VCaP (cell line): ENCODE measurements at regions not wholly inside any gene's neighbourhood (a gene's known extent, or its start where the extent isn't known, plus 50 kb on each side); places are given as distances from the start of the nearest gene placed in this dataset.
"Not testable (repeated sequence)": the region's sequence is repeated elsewhere in the genome, so short reads cannot be mapped to it uniquely, and the experiment has no call there.

Source experiments
- H3K27ac ChIP-seq: fragments of 450-650 bp; 2 replicates; pipeline ENCODE4 v1.5.1; 2017
- CTCF ChIP-seq: fragments of 450-650 bp; conservative IDR thresholded peaks from 2 replicates; pipeline ENCODE4 v1.5.1; 2017; ENCODE audit warnings: mild to moderate bottlenecking, moderate library complexity

DNA sequence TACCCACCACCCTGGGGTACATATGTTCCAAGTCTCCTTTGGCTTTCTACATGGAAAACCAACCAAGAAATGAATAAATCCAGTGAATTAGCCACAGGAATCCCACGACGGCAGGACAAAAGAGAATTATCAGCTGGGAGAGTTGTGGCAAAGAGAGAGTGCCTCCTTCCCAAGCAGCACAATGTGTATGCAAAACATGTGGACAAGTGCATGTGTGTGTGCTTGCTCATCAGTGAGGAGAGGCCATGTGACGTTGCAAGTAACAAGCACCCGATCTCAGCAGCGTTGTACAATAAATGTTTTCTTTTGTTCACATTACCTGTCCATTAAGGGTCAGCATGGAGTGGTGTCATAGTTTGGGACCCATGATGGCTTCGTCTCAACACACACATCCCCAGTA lies 50.0 kb upstream of the EMX2 start:
- no peak for TF ChIP-seq CTCF
- no peak overlapping the region for H3K27ac ChIP-seq

DNA sequence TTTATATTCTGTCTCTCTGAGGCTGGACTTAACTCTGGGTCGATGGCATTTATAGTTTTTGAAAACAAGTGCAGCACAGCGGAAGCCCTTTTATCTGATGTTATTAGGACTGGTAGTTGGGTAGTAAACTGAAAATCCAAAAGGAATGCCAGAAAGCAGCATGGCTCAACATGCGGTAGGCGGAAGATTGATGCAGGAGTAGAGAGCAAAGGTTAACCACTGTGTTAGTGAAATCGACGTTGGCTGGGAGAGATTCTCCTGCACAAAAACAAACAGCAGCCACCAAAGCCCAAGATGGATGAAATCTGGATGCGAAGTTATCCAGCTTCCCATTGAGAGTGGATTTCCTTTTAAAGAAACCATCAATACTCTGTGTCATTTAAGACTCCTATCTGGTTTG lies 54.5 kb upstream of the EMX2 start:
- TF ChIP-seq CTCF, result no peak
- no peak overlapping the region for H3K27ac ChIP-seq

DNA sequence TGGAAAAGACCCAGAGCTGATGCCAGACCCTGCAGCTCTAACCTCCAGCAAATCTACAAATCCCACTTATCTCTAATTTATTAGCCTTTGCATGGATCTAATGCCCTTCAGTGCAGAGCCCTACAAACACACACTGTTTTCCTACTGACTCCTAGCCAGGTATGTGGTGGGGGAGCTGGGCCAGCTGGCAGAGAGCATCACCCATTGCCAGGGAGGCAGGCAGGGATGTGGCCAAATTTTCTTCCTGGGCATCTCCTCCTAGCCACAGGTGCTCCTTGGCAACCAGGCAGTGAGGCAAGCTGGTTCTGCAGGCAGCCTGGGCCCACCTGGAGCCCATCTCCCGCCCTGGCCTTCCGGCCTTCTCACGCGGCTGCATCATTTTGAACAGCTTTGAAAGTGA lies 55.9 kb upstream of the EMX2 start:
- H3K27ac ChIP-seq, result no peak overlapping the region
- no peak for TF ChIP-seq CTCF

DNA sequence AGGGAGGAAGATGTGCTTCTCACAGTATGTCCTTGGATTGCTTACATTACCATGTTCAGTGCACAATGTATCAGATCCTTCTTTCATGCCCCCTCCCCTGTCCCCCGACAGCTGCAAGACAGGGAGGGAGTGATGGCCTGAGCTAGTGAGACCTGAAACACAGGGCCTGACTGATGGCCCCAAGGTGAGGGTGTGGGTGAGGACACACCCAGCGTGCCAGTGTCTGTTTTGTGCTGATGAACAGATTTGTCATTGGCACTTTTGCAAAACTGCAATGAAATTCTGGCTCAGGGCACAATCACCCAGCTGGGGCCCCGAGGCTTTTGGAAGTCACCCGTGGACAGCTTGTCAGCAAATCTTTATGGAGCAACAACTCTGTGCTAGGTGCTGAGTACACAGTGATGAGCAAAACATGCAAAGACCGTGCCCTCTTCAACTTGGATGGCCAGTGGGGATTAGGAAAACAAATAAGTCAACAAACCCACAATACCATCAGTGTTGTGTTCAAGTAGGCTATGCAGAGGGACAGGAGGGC lies 59.4 kb upstream of the EMX2 start:
- no peak overlapping the region for H3K27ac ChIP-seq
- no peak for TF ChIP-seq CTCF

GRCh38 chr10:117481011-117481410 lies 61.5 kb upstream of the EMX2 start:
- not testable (repeated sequence) for H3K27ac ChIP-seq

DNA sequence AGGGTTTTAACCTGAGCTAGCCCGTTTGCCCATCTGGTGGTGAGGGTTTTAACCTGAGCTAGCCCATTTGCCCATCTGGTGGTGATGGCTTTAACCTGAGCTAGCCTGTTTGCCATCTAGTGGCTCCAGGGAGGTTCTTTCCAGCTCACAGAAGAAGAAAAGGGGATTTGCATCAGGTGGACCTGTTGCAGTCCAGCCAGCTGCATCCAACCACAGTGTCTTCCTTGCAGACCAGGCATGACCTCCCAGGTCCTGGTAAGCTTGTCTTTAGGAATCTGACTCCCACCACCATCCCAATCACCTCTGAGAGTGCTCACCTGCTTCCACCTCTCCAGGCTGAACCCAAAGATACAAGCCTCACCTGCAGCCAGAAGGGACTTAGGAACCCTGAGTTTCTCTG lies 62.4 kb upstream of the EMX2 start:
- H3K27ac ChIP-seq, result no peak overlapping the region
- no peak for TF ChIP-seq CTCF

DNA sequence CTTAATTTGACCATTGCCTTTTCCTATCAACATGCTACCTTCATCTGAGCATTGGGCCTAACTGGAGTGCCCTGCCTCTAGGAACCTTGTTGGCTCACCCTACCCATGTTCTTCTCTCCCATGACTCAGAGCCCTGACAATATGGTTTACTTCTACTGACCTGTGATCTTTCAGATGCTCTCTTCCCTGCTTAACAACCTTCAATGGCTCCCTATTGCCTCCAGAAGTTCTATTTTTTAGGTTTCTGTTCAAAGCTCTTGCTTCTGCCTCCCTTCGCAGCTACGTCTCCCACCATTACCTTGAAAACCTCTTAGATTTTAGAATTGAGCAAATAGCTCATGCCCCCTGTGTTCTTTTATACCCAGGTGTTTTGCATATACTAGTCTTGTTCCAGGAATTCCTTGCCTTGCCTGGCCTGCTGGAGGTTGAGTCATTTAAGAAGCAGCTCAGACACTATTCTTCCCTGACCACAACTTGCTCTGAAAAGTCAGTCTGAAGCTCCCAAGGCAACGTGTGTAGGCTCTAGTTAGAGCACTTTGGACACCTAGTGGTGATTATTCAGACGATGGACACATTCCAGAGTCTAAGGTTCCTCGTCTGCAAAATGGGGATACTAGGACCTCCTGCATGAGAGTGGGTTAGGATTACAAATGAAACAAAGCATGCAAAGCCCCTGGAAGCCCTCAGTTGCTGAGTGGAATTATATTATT lies 64.4 kb upstream of the EMX2 start:
- TF ChIP-seq CTCF, result peak; percentile 33; the same call in 1 of the 2 replicates
- H3K27ac ChIP-seq, result no peak overlapping the region

- no peak overlapping the region for H3K27ac ChIP-seq
- no peak for TF ChIP-seq CTCF
Measured at GRCh38 chr10:117477211-117477947, 65.2 kb upstream of the EMX2 start.
